NCI-H345 (cell line): ENCODE measurements at regions not wholly inside any gene's neighbourhood (a gene's known extent, or its start where the extent isn't known, plus 50 kb on each side); places are given as distances from the start of the nearest gene placed in this dataset.

ENCODE experiments used
- DNase-seq: peaks from one replicate; lab custom pipeline; 2025; lab: John Stamatoyannopoulos, UW

DNA sequence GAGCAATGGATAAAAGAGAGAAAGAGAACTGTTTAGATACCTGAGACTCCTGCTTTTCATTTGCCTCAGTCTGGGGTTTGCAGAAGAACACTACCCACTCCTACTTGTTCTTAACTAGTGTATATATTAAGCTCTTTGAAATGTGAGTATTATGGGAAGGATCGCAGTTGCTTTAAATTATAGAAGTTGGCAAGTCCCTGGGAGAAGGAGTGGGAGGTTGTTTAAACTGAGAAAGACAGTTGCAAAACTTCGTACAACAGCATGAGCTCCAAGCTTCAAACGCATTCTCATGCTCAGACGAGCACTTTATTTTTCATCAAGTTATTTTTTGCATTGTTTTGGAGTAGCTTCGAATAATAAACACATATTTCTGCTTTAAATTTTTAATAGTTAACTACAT is 88.1 kb upstream of the C1QTNF7 start:
- no peak for DNase-seq

DNA sequence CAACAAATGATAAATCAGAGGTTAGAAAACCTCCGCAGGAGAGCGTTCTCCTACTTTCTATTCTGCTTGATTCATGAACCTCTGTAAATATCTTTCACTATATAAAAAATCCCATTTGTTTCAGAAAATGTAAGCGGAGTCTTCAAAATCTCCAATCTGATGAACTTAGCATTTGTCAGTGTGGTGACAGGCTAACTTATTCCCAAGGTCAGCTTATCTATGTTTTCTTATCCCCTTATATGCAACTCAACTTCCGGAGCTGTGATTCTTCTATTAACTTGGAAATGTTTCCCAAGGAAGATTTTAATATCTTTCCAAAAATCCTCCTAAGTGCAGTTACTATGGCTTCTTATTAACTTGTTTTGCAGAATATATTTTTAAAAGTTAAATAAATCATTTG is 87.5 kb upstream of the C1QTNF7 start:
- no peak for DNase-seq

DNA sequence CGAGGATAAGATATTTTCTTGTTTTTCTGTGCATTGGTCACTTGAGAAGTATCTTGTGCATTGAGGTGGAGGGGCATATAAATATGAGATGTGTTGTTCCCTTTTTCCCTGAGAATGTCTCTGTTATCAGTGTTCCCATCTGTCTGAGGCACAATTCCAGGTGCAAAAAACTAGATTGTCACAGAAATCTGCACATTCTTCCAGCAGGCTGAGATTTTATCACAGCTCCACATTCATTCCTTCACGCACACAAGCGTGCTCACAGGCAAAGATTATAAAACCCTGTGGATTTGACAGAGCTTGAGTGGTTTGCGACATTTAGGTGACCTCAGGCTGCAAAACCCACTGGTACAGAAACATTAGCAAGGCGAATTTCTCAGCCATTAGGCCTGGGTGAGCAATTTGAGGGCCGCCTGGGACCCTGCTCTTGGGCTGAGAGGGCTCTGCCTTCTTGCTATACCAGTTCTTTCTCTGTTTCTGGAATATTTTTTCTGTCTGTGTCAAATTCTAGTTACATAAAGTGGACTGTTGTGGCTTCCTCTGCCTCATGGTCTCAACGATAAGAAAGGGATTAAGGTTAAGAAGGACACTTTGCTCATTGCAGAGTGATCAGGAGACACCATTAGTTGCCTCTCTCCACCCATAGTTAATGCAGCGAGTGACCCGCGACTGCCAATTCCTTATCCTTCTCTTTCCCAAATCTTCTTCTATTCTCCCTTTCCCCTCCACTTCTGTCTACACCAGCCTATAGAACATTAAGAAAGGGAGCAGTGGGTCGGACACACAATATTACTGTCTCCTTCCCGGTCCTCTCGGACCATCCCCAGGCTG is 86.7 kb upstream of the C1QTNF7 start:
- DNase-seq = no peak

DNA sequence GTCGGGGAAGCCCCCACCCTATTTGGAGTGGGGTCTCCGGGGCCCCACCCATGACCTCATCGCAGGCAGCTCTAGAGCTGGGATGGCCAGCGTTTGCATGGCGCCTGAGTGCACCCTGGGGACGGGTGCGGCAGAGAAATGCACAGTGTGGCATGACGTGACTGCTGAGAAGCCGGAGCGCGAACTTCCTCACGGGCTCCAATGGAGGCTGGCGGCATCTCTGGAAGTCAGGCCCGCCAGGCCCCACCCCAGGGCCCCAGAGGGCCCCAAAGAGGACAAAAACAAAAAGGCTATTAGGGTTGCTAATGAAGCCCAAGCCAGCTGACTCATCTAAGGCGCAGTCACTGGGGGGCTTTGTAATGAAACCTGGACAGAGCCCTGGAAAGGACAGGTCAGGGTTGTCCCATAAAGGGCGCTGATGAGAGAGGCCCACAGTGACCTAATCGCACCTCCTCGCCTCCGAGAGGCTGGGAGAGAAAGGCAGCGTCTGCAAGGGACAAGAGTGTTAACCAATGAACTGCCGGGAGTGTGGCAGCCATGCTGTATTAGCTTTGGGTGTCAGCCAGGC is 86.0 kb upstream of the C1QTNF7 start:
- DNase-seq = no peak

DNA sequence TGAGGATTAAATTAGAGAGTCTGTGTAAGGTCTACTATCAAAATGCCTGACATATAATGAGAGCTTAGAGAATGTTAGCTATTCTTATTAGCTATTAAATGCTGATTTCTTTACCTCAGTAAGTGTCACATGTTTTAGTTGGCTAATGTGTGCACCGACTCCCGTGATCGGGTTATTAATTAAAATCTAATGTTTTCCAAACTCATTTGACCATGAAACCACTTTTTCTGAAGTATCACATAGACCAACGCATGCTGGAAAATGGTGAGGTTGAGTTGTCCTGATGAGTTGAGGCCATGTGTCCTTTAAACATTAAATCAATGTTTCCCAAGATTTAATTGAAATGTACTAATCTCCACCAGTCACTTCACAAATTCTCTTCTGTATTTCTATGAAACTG is 84.8 kb upstream of the C1QTNF7 start:
- no peak for DNase-seq

DNA sequence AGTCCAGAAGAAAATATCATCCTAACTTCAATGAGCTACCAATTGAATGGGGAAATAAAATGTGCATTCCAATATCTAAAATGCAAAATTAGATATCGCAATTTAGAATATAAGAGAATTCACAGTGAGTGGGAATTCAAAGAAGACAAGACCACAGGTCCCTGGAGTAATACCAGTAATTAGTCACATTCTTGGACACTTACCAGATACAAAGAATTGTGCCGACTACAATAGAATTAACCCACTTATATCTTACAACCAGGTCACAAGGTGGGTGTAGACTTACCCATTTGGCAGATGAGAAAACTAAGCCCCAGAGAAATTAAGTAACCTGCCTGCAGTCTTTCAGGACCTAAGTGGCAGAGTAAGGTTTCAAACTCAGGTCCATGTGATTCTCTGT is 84.3 kb upstream of the C1QTNF7 start:
- DNase-seq = no peak

DNA sequence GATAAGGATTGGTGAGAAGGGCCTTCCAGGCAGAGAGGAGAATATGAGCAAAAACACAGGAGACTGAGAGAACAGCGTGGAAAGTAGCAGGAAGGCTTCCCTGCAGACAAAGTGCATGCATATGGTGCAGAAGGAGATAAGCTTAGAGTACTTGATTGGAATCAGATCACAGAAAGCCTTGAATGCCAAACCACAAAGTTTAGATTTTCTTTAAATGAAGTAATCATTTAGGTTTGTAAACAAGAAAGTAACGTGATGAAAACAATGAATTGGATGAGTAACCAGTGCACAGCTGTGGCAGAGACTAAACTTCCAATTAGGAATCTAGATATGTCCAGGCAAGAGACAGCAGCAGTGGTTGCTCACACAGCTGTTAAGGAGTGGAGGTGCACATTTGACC is 83.8 kb upstream of the C1QTNF7 start:
- DNase-seq = no peak

DNA sequence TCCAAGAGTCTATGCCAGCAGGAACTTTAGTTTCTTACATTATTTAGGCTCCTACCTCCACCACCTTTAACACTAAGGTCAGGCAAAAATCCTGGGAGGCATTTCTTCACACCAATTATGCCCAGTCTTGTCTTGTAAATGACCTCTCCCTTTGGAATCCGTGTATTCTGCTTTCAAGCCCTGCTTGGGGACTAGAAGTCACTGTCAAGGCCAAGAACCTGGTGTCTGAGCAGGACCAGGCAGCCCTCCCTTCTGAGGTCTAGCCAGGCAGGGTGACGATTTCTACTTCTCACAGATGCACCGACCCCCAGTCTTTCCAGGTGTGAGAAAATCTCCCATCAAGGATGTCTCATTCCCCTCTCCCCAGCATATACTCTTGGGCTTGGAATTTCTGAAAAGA is 82.7 kb upstream of the C1QTNF7 start:
- no peak for DNase-seq

DNA sequence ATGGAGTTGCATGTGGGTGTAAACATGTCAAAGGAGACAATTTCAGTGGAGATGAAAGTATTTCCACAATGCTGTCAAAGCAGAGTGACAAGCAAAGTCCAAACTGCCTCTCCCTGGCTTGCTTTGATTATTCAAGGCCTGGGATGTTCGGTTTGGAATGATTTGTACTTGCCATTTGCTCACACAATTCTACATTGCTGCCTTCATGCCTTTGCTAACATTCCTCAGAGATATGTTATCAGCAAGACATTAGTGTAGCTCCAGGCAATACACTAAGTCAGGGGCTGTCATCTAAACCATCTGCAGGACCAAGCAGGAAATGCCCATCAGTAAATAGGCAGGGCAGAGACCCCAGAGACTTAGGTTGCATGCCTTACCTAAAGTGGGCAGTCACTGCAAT is 79.6 kb upstream of the C1QTNF7 start:
- DNase-seq = no peak

DNA sequence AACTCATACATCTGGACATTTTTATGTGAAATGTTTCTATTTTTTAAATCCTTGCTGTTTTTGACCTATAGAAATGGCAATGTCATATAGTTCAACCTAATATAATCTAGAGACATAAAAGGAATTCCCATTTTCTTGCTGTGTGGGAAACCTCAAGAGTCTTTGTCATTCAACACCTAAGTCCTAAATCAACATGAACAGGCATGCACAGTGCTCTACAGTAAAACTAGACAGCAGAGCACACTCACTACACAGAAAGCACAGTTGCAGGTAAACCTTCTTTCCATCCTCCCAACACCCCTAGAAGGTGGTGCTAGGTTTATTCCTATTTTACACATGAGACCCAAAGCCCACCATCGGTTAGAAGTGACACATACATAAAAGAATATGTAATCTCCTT is 79.1 kb upstream of the C1QTNF7 start:
- DNase-seq = no peak

DNA sequence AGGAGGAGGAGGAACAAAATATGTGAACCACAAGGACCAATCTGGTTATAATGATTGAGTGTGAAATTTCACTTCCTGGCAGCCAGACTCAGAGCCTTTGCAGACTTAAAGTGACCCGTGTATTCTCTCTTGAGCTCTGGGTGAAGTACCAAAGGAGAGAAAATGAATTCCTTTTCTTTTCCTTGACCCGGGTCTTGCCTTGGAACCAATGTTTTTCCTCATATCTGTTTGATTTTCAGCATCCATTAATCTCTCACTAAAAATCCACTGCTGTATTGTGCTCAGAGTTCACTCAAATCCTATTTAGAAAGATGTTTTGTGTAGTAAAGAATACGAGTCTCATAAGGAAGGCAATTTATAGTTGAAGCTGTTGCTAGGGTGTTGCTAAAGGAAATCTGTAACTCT is 78.3 kb upstream of the C1QTNF7 start:
- no peak for DNase-seq

DNA sequence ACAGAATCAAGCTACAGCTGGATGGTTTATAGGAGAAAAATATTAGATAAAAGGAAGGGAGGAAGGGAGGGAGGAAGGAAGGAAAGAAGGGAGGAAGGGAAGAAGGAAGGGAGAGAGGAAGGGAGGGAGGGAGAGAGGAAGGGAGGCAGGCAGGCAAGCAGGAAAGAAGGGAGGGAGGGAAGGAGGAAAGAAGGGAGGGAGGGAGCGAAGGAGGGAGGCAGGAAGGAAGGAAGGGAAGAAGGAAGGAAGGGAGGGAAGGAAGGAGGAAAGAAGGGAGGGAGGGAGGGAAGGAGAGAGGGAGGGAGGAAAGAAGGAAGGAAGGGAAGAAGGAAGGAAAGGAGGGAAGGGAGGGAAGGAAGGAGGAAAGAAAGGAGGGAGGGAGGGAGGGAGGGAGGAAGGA is 77.9 kb upstream of the C1QTNF7 start:
- DNase-seq = no peak

DNA sequence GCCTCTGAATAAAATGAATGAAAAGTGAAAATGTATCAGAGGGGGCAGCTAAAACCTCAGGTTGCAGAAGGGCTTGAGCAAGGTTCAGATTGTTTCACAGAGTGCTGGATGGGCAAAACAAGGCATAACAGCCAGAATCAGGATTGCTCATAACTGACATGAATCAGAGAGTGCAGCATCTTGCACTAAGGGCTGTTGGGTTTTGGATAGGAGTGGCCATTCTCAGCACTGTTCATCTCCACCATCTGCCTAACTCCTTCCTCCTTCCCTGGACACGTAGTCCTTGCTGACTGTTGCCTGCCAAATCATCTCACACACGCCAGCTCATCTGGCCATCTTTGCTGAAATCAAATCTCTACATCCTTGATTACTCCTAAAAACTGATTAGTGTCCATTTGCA is 75.3 kb upstream of the C1QTNF7 start:
- DNase-seq = no peak

DNA sequence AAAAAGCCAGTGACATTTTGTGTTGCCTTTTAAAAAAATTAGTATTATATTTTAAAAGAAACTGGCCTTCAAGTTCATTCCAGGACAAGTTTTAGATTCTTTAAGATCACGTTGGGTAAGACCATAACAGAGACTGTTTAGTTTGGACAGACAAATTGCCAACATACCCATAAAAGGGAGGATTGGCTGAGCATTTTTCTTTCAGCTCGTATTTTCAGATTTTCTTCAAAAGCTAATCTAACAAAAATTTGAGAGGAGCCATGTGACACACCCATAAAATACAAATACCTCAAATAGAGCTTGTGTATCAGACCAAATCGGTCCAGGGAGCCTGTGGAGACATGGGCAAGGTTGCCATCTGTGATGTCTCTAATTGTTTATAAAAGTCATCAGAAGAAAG is 74.6 kb upstream of the C1QTNF7 start:
- DNase-seq = no peak

DNA sequence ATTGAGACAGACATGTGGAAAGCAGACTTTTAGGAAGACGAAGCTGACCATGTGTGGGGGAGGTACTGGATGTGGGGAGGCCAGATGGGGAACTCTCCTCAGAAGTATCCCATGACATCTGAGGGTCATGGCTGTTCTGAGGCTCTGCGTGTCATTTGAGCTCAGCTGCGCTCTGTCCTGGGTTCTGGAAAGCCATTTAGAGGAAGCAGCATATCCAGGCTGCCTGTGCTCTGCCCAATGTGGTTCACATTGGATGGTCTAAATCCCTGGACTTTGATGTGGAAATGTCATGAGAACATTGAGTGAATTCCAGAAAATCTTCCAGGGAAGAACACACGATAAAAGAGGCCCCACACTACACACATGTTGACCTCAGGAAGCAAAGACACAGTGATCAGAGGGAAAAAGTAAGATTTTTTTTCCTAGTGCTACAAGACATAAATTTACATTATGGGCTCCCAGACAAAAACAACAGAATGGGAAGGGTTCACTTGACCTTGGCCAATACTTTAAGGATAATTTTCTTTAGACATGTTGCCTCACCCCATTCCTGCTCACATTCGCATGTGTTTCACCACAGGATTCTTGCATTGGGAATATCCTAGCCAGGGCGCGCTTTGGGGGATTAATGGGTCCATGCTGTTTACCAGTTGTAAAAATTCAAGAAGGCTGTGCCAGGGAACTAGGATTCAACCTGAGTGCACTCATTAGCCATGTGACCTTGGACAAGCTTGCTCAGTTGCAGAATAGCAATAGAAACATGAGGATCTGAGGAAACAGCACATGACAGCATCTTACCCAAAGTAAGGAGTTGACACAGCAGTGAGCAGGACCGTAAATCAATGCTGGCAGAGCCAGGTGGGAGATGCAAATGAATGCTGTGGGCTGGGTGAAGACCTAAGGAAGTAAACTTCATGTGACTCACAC is 73.2 kb upstream of the C1QTNF7 start:
- no peak for DNase-seq

DNA sequence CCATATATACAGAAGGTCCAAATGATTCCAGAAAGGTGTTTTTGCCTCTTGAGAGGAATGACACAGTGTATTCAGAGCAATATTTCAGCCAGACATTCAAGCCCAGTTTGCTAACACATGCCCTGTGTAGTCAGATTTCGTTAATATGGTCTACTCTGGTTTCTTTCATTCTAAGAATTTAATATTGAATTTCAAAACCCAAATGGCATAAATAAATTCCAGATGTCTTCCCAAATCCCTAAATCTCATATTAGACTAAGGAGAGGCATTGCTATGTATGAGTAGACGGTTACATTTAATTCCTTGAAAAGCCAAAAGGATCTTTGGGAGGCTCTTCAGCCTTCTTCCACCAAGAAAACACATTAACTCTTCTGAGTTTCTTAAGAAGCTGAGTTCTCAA is 66.3 kb upstream of the C1QTNF7 start:
- no peak for DNase-seq

DNA sequence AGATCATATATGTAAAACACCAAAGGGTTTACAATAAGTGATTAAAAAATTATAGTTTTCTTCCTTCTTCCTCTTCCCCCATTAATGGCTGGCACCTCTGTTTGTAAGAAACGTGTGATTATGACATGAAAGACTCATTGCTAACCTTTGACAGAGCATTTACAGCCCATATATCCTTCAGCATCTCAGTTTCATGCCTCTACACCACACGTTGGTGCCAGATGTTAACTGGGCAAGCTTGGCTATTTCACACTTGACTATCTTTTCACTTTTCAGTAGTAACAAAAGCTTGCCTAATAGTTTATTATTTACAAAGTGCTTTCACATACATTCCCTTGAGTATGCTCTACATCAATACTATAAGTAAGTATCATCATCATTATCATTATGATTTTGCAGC is 65.3 kb upstream of the C1QTNF7 start:
- DNase-seq = no peak

DNA sequence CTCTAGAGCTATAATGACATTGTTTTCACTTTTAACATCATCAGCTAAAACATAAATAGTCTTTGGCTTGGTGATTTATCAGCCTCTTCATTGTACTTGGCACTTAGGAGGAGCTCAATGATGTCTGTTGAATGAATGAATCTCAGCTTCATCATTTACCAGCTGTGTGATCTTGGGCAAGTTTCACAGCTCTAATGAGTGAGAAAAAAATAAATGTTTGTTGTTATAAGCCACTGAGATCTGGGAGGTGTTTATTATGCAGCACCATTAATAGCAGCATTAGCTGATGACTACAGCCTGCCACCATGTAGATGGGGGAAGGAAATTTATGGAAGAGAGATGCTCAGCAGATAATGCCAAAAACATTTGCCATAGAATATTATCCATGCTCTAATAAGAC is 63.6 kb upstream of the C1QTNF7 start:
- DNase-seq = no peak

DNA sequence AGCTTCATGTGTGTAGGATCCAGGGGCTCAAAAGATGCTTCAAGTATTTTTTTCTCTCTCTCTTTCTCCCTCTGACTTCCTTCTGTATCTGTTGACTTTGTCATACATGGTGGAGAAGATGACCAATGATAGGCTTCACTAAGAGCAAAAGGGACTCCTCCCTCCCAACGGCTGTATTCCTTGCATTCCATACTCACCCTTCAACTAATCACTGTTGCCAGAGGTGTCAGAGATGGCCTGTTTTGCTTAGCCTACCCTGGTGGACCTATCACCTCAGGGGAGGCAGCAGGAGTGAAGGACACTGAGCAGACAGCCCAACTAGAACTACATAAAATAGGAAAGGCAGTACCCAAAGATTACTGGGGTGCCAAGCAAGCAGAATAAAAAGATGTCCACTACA is 62.2 kb upstream of the C1QTNF7 start:
- DNase-seq = no peak

DNA sequence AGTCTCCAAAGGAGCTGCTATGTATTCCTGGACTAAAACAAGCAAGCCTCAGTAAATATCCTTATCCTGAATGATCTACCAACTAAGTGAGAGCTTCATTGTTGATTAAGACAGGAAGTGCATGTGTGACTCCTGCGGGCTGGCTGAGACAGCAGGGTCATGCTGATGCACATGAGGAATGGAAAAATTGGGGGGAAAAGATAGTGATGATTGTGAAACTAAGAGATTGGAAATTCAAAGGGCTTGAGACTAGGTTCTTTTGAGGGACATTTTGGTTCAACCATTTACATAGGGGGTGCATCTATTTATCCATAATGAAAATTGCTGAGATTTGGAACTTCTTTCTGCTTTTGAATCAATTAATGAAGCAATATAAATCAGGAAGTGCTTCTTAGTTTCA is 61.1 kb upstream of the C1QTNF7 start:
- no peak for DNase-seq

DNA sequence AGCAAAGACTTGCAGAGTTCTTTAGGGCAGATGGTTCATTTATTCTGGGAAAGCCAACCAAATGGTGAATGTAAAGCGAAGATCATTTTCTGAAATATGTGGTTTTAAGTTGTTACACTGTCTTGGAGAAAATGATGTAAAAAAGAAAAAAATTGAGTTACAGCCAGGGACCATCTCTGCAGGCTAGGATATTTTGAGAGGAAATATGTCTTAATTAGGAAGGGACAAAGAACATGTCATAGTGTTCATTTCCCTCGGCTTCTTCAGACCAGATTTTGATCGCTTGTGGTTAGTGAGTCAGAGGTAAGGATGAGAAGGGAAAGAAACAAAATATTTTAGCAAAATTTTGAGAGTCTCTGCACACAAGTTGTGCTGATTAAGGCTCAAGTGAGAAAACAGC is 59.0 kb upstream of the C1QTNF7 start:
- no peak for DNase-seq

DNA sequence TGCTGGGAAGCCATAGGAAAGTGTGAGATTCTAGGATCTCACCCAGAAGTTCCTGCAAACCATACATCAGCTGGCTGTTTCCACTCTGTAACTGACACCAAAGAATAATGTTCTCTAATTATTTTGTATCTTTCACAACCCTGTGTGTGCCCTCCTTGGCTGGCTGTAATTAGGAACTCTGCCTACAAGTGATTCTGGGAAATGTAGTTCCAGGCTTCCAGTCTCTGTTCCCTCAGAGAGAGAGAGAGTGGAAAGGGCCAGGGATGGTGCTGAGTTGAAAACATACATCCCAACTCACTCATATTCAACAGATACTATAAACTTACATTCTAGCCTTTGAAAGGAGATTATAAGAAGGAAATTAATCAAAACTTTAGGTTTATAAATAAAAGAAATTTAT is 57.5 kb upstream of the C1QTNF7 start:
- DNase-seq = no peak

DNA sequence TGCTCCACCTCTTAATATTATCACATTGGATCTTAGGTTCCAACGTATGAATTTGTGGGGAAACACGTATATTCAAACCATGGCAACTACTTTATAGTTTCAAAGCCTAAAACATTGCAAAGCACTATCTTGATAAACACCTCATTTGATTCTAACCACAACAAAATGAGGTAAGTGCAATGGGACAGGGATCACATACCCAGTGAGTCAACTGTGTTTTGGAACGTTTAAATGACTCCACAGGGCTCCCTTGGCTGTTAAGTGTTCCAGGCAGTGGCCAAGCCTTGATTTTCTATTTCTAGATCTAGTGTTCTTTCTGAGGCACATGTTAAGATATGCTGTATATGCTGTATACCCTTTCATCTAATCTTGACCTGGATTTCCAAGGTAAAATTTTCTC is 54.5 kb upstream of the C1QTNF7 start:
- DNase-seq = no peak
